GM23338 (cell line): ENCODE measurements at regions not wholly inside any gene's neighbourhood (a gene's known extent, or its start where the extent isn't known, plus 50 kb on each side); places are given as distances from the start of the nearest gene placed in this dataset.

Experiments
- ATAC-seq: fragments of 200-7000 bp; cut with Tn5 transposase; 3 replicates; pipeline ENCODE4 v1.9.1; 2020
- DNase-seq: peaks from one replicate; pipeline ENCODE4 v3.0.0-alpha.2; 2015; ENCODE audit warnings: low spot score
- H2AFZ ChIP-seq: fragments of 200-600 bp; sonication (generic); 2 replicates; pipeline ENCODE4 v1.8.0; 2016; ENCODE audit warnings: antibody characterized with exemption, mild to moderate bottlenecking, moderate library complexity
- H3F3A ChIP-seq: fragments of 200-600 bp; sonication (generic); replicated peaks from 2 replicates; pipeline ENCODE4 v1.8.0; 2017; ENCODE audit warnings: antibody characterized with exemption, mixed run types, low read depth
- H3K27ac ChIP-seq: fragments of 200-600 bp; sonication (generic); 2 replicates; pipeline ENCODE4 v1.6.1; 2016; ENCODE audit warnings: low read depth
- H3K27me3 ChIP-seq: fragments of 200-600 bp; sonication (generic); 2 replicates; pipeline ENCODE4 v1.8.0; 2016; ENCODE audit warnings: mild to moderate bottlenecking, mixed run types, moderate library complexity; ENCODE audit not compliant: insufficient read depth
- H3K36me3 ChIP-seq: fragments of 200-600 bp; sonication (generic); 2 replicates; pipeline ENCODE4 v1.8.0; 2016; ENCODE audit warnings: mild to moderate bottlenecking; ENCODE audit not compliant: insufficient read depth
- H3K4me1 ChIP-seq: fragments of 200-600 bp; sonication (generic); 2 replicates; pipeline ENCODE4 v1.8.0; 2016; ENCODE audit warnings: mild to moderate bottlenecking, moderate library complexity; ENCODE audit not compliant: insufficient read depth
- H3K4me2 ChIP-seq: fragments of 200-600 bp; sonication (generic); 2 replicates; pipeline ENCODE4 v1.7.1; 2017; ENCODE audit warnings: mixed run types
- H3K4me3 ChIP-seq: fragments of 200-600 bp; sonication (generic); 2 replicates; pipeline ENCODE4 v1.6.1; 2016; ENCODE audit warnings: mixed run types
- H3K79me2 ChIP-seq: fragments of 200-600 bp; sonication (generic); replicated peaks from 2 replicates; pipeline ENCODE4 v1.8.0; 2017; ENCODE audit warnings: mild to moderate bottlenecking; ENCODE audit not compliant: insufficient read depth
- H3K9me2 ChIP-seq: fragments of 200-600 bp; sonication (generic); 2 replicates; pipeline ENCODE4 v1.8.0; 2017; ENCODE audit not compliant: insufficient read depth
- H4K20me1 ChIP-seq: fragments of 200-600 bp; sonication (generic); replicated peaks from 2 replicates; pipeline ENCODE4 v1.8.0; 2017; ENCODE audit warnings: mild to moderate bottlenecking; ENCODE audit not compliant: insufficient read depth
- H3K27ac Mint-ChIP-seq: 2 replicates; pipeline ENCODE4 v1.8.0; 2020; ENCODE audit warnings: inconsistent platforms, mild to moderate bottlenecking, moderate library complexity, mixed read lengths
- H3K27me3 Mint-ChIP-seq: 3 replicates; pipeline ENCODE4 v1.8.0; 2022; ENCODE audit warnings: low read depth, mild to moderate bottlenecking, moderate library complexity, mixed read lengths, inconsistent platforms; ENCODE audit not compliant: insufficient read depth, poor library complexity
- H3K36me3 Mint-ChIP-seq: 3 replicates; pipeline ENCODE4 v1.8.0; 2021; ENCODE audit warnings: low read depth, mild to moderate bottlenecking, inconsistent platforms, moderate library complexity, mixed read lengths
- H3K4me1 Mint-ChIP-seq: 3 replicates; pipeline ENCODE4 v1.8.0; 2020; ENCODE audit warnings: mild to moderate bottlenecking, inconsistent platforms, mixed read lengths
- H3K4me3 Mint-ChIP-seq: 3 replicates; pipeline ENCODE4 v1.8.0; 2021; ENCODE audit warnings: moderate library complexity, mild to moderate bottlenecking, inconsistent platforms, mixed read lengths
- H3K9me3 Mint-ChIP-seq: 3 replicates; pipeline ENCODE4 v1.8.0; 2020; ENCODE audit warnings: moderate library complexity, mild to moderate bottlenecking, inconsistent platforms, mixed read lengths
- CREB1 ChIP-seq: fragments of 250-450 bp; sonication (Bioruptor Pico); IDR thresholded peaks from 2 replicates; pipeline ENCODE4 v1.5.0; 2020; ENCODE audit warnings: low read depth, mild to moderate bottlenecking, moderate library complexity
- CTCF ChIP-seq, 2 experiments: fragments of 200-600 bp in 1 of 2; sonication (generic) in 1 of 2; conservative IDR thresholded peaks; 2 replicates each; pipeline versions ENCODE4 v1.5.1 to v1.6.1; 2016 to 2017; ENCODE audit warnings: antibody characterized with exemption in 2 of 2, low read depth in 2 of 2, mild to moderate bottlenecking in 2 of 2, moderate library complexity in 1 of 2
- ETS1 ChIP-seq: IDR thresholded peaks from 2 replicates; pipeline ENCODE4 v1.6.1; 2016; ENCODE audit warnings: antibody characterized with exemption
- EZH2 ChIP-seq: fragments of 200-600 bp; sonication (generic); IDR thresholded peaks from one replicate; pipeline ENCODE4 v1.8.0; 2017; ENCODE audit warnings: antibody characterized with exemption, mild to moderate bottlenecking, low read depth; ENCODE audit not compliant: unreplicated experiment
- EZH2phosphoT487 ChIP-seq: fragments of 200-600 bp; sonication (generic); IDR thresholded peaks from one replicate; pipeline ENCODE4 v1.8.1; 2018; ENCODE audit warnings: antibody characterized with exemption; ENCODE audit not compliant: unreplicated experiment
- JUNB ChIP-seq: IDR thresholded peaks from one replicate; pipeline ENCODE4 v1.6.1; 2016; ENCODE audit warnings: antibody characterized with exemption; ENCODE audit not compliant: unreplicated experiment
- NANOG ChIP-seq: IDR thresholded peaks from 2 replicates; pipeline ENCODE4 v1.6.1; 2016; ENCODE audit warnings: antibody characterized with exemption, borderline replicate concordance
- POLR2AphosphoS5 ChIP-seq: IDR thresholded peaks from 2 replicates; pipeline ENCODE4 v1.6.1; 2016; ENCODE audit warnings: antibody characterized with exemption, low read depth
- REST ChIP-seq: IDR thresholded peaks from one replicate; pipeline ENCODE4 v1.6.1; 2018; ENCODE audit warnings: antibody characterized with exemption; ENCODE audit not compliant: unreplicated experiment
- STAT1 ChIP-seq: IDR thresholded peaks from one replicate; pipeline ENCODE4 v1.6.1; 2016; ENCODE audit warnings: antibody characterized with exemption; ENCODE audit not compliant: unreplicated experiment
- ZNF114 ChIP-seq: fragments of 250-450 bp; sonication (Bioruptor Pico); IDR thresholded peaks from 2 replicates; pipeline ENCODE4 v1.5.0; 2020; ENCODE audit warnings: mild to moderate bottlenecking, moderate library complexity
- ZNF331 ChIP-seq: fragments of 250-450 bp; sonication (Bioruptor Pico); IDR thresholded peaks from 2 replicates; pipeline ENCODE4 v1.5.0; 2020; ENCODE audit warnings: low read depth, mild to moderate bottlenecking, moderate library complexity
- ZNF462 ChIP-seq: fragments of 250-450 bp; sonication (Bioruptor Pico); IDR thresholded peaks from 2 replicates; pipeline ENCODE4 v1.5.0; 2020; ENCODE audit warnings: mild to moderate bottlenecking, moderate library complexity

- no peak overlapping the region for H2AFZ ChIP-seq
- Mint-ChIP-seq H3K27ac (no peak overlapping the region), H3K27me3 (peaks cover 4% of the 10 kb centered on the region), H3K9me3 (no peaks in the 10 kb centered on the region; the same call in 2 of the 3 replicates), H3K4me1 (no peaks in the 10 kb centered on the region), H3K4me3 (no peak overlapping the region), H3K36me3 (no peaks in the 10 kb centered on the region)
- H4K20me1 ChIP-seq, result no peaks in the 10 kb centered on the region
- H3K79me2 ChIP-seq, result no peaks in the 10 kb centered on the region
- no peaks in the 10 kb centered on the region for H3K9me2 ChIP-seq
- no peaks in the 10 kb centered on the region for H3K4me1 ChIP-seq
- no peak for TF ChIP-seq NANOG
- TF ChIP-seq ZNF462 (CRISPR knock-in tag), result no peak
- no peak for TF ChIP-seq EZH2
- no peak for TF ChIP-seq ZNF114 (CRISPR knock-in tag)
- no peak for TF ChIP-seq CREB1 (CRISPR knock-in tag)
- no peak for TF ChIP-seq STAT1
- TF ChIP-seq JUNB, result no peak
- no peak for TF ChIP-seq ZNF331
- TF ChIP-seq CTCF (conservative IDR thresholded peaks at IDR 0.05; ENCODE audit: low read depth in 2 of 2), result no peak
- no peak for TF ChIP-seq ETS1
- no peak for TF ChIP-seq EZH2phosphoT487
- no peak for TF ChIP-seq REST
- no peak for TF ChIP-seq POLR2AphosphoS5
- H3K27me3 ChIP-seq, result no peaks in the 10 kb centered on the region
- H3K27ac ChIP-seq, result no peak overlapping the region
- no peaks in the 10 kb centered on the region; the same call in 1 of the 2 replicates for H3K36me3 ChIP-seq
- DNase-seq (no peak), ATAC-seq (no peak)
- no peak overlapping the region for H3K4me2 ChIP-seq
- H3K4me3 ChIP-seq, result no peak overlapping the region
- no peaks in the 10 kb centered on the region for H3F3A ChIP-seq
Observed at GRCh38 chr5:24433555-24433954, 211.2 kb downstream of the CDH10 start.
